ENCODE measurements at regions not wholly inside any gene's neighbourhood (a gene's known extent, or its start where the extent isn't known, plus 50 kb on each side); places are given as distances from the start of the nearest gene placed in this dataset.
"Not testable (repeated sequence)": the region's sequence is repeated elsewhere in the genome, so short reads cannot be mapped to it uniquely, and the experiment has no call there.

DNA sequence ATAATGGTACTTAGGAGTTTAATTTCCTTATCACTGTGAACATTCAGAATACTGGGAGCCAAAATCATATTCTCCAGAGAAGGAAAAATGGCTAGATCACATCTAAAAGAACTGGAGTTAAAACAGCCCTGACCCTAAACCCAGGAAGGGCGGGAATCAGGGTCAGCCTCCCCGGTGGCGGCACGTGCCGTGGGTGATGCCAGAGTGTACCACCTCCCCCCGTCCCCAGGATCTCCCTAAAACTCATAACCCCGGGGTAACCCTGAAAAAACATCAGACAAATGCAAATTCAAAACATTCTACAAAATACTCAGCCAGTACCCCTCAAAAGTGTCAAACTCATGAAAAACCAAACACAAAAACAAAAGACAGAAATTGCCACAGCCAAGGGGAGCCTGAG lies 148.3 kb downstream of the DLL1 start:
- Histone ChIP-seq H2BK5ac (ENCODE audit: low read depth, low read length, poor library complexity, severe bottlenecking) (no peak overlapping the region), H3K4me2 (ENCODE audit: low read length, poor library complexity, severe bottlenecking) (no peak overlapping the region), H4K91ac (ENCODE audit: low read length) (no peak overlapping the region), H3K79me1 (replicated peaks; ENCODE audit: low read length, poor library complexity, severe bottlenecking) (no peaks in the 10 kb centered on the region), H2BK12ac (ENCODE audit: low read length in 2 of 2) (no peak overlapping the region), H2BK15ac (ENCODE audit: low read depth, poor library complexity, severe bottlenecking) (no peak overlapping the region), H3K4me3 (ENCODE audit: insufficient read depth in 1 of 2, low read depth in 1 of 2, low read length in 2 of 2) (no peak overlapping the region), H3K9ac (ENCODE audit: low read length) (no peak overlapping the region), H2AFZ (ENCODE audit: low read depth, low read length) (no peak overlapping the region), H2AK5ac (ENCODE audit: low read length, severe bottlenecking) (no peak overlapping the region), H3K27ac (ENCODE audit: low read length, poor library complexity, severe bottlenecking) (no peak overlapping the region), H3K9me3 (ENCODE audit: control insufficient read depth, low read length) (no peaks in the 10 kb centered on the region), H3K14ac (ENCODE audit: low read length in 2 of 2) (no peak overlapping the region), H3K36me3 (ENCODE audit: control insufficient read depth in 1 of 2, insufficient read depth in 2 of 2, low read depth in 1 of 2, low read length in 2 of 2) (no peaks in the 10 kb centered on the region), H3K23ac (ENCODE audit: low read length in 2 of 2) (no peak overlapping the region), H3K4ac (ENCODE audit: low read depth in 1 of 2, low read length in 2 of 2) (no peak overlapping the region), H3K4me1 (ENCODE audit: control insufficient read depth, insufficient read depth, low read depth, low read length) (no peaks in the 10 kb centered on the region), H4K8ac (ENCODE audit: low read length) (no peak overlapping the region), H2BK120ac (ENCODE audit: low read depth, low read length) (no peak overlapping the region), H3K18ac (ENCODE audit: low read depth in 1 of 2, low read length in 2 of 2) (no peak overlapping the region), H3K27me3 (ENCODE audit: control insufficient read depth in 1 of 2, insufficient read depth in 1 of 2, low read length in 2 of 2) (peaks cover 0 to 10% of the 10 kb centered on the region in 2 experiments)
- no peak for DNase-seq
- WGBS: 72% methylated on average over 7 of the region's 7 CpGs

DNA sequence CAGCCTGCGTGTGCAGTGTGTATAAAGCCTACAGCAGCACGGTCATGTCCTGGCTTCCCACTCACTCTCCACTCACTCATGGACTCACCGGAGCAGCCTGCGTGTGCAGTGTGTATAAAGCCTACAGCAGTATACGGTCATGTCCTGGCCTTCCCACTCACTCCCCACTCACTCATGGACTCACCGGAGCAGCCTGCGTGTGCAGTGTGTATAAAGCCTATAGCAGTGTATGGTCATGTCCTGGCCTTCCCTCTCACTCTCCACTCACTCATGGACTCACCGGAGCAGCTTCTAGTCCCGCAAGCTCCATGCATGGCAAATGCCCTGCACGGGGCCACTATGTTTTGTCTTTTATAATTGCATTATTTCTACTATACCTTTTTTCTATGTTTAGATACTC lies 149.8 kb downstream of the DLL1 start:
- not testable (repeated sequence) for H3K4me1 ChIP-seq (ENCODE audit: control insufficient read depth, insufficient read depth, low read depth, low read length); H3K4me2 ChIP-seq (ENCODE audit: low read length, poor library complexity, severe bottlenecking); H2BK12ac ChIP-seq (ENCODE audit: low read length in 2 of 2); H3K79me1 ChIP-seq (replicated peaks; ENCODE audit: low read length, poor library complexity, severe bottlenecking); H2AK5ac ChIP-seq (ENCODE audit: low read length, severe bottlenecking); H3K27ac ChIP-seq (ENCODE audit: low read length, poor library complexity, severe bottlenecking); H3K4me3 ChIP-seq (ENCODE audit: insufficient read depth in 1 of 2, low read depth in 1 of 2, low read length in 2 of 2); H2BK120ac ChIP-seq (ENCODE audit: low read depth, low read length); H2AFZ ChIP-seq (ENCODE audit: low read depth, low read length); H4K8ac ChIP-seq (ENCODE audit: low read length); H3K18ac ChIP-seq (ENCODE audit: low read depth in 1 of 2, low read length in 2 of 2); H3K27me3 ChIP-seq (ENCODE audit: control insufficient read depth in 1 of 2, insufficient read depth in 1 of 2, low read length in 2 of 2); H3K36me3 ChIP-seq (ENCODE audit: control insufficient read depth in 1 of 2, insufficient read depth in 2 of 2, low read depth in 1 of 2, low read length in 2 of 2); H3K9me3 ChIP-seq (ENCODE audit: control insufficient read depth, low read length); H2BK15ac ChIP-seq (ENCODE audit: low read depth, poor library complexity, severe bottlenecking); H3K4ac ChIP-seq (ENCODE audit: low read depth in 1 of 2, low read length in 2 of 2); H3K14ac ChIP-seq (ENCODE audit: low read length in 2 of 2); DNase-seq; H2BK5ac ChIP-seq (ENCODE audit: low read depth, low read length, poor library complexity, severe bottlenecking); H3K23ac ChIP-seq (ENCODE audit: low read length in 2 of 2); H3K9ac ChIP-seq (ENCODE audit: low read length); H4K91ac ChIP-seq (ENCODE audit: low read length)
- WGBS: 91% methylated on average over 8 of the region's 10 CpGs

- no peaks in the 10 kb centered on the region for H3K4me1 ChIP-seq (ENCODE audit: control insufficient read depth, insufficient read depth, low read depth, low read length)
- no peak overlapping the region for H2BK120ac ChIP-seq (ENCODE audit: low read depth, low read length)
- WGBS: 88% methylated on average over 11 of the region's 13 CpGs
- no peak overlapping the region for H3K18ac ChIP-seq (ENCODE audit: low read depth in 1 of 2, low read length in 2 of 2)
- no peak overlapping the region for H3K4me2 ChIP-seq (ENCODE audit: low read length, poor library complexity, severe bottlenecking)
- H3K9ac ChIP-seq (ENCODE audit: low read length): no peak overlapping the region
- H3K27me3 ChIP-seq (ENCODE audit: control insufficient read depth in 1 of 2, insufficient read depth in 1 of 2, low read length in 2 of 2): no peaks in the 10 kb centered on the region
- no peak overlapping the region for H2AFZ ChIP-seq (ENCODE audit: low read depth, low read length)
- no peaks in the 10 kb centered on the region for H3K9me3 ChIP-seq (ENCODE audit: control insufficient read depth, low read length)
- no peak overlapping the region for H2BK5ac ChIP-seq (ENCODE audit: low read depth, low read length, poor library complexity, severe bottlenecking)
- no peak for DNase-seq
- no peak overlapping the region for H3K23ac ChIP-seq (ENCODE audit: low read length in 2 of 2)
- no peak overlapping the region for H2BK12ac ChIP-seq (ENCODE audit: low read length in 2 of 2)
- peaks cover 0 to 5% of the 10 kb centered on the region in 2 experiments for H3K36me3 ChIP-seq (ENCODE audit: control insufficient read depth in 1 of 2, insufficient read depth in 2 of 2, low read depth in 1 of 2, low read length in 2 of 2)
- H4K8ac ChIP-seq (ENCODE audit: low read length): no peak overlapping the region
- no peak overlapping the region for H4K91ac ChIP-seq (ENCODE audit: low read length)
- no peak overlapping the region for H3K4me3 ChIP-seq (ENCODE audit: insufficient read depth in 1 of 2, low read depth in 1 of 2, low read length in 2 of 2)
- no peaks in the 10 kb centered on the region for H3K79me1 ChIP-seq (replicated peaks; ENCODE audit: low read length, poor library complexity, severe bottlenecking)
- H3K4ac ChIP-seq (ENCODE audit: low read depth in 1 of 2, low read length in 2 of 2): no peak overlapping the region
- no peak overlapping the region for H3K14ac ChIP-seq (ENCODE audit: low read length in 2 of 2)
- H3K27ac ChIP-seq (ENCODE audit: low read length, poor library complexity, severe bottlenecking): no peak overlapping the region
- H2AK5ac ChIP-seq (ENCODE audit: low read length, severe bottlenecking): no peak overlapping the region
- no peak overlapping the region for H2BK15ac ChIP-seq (ENCODE audit: low read depth, poor library complexity, severe bottlenecking)
Measured at GRCh38 chr6:170140129-170140528, 150.7 kb downstream of the DLL1 start.

DNA sequence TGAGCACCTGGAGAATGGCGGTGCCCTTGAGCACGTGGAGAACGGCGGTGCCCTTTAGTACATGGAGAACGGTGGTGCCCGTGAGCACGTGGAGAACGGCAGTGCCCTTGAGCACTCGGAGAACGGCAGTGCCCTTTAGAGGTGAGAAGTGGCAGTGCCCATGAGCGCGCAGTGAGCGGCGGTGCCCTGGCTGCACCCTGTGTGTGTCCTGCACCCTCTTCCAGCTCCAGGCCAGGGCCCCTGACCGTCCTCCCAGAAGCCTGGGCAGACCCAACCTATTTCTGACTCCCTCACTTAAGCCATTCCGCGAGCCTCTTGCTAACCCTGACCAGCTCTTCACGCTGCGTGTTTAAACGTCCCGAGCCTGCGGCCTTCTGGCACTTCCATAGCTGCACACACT lies 151.3 kb downstream of the DLL1 start:
- no peaks in the 10 kb centered on the region for H3K9me3 ChIP-seq (ENCODE audit: control insufficient read depth, low read length)
- H3K27me3 ChIP-seq (ENCODE audit: control insufficient read depth in 1 of 2, insufficient read depth in 1 of 2, low read length in 2 of 2): no peaks in the 10 kb centered on the region
- H4K91ac ChIP-seq (ENCODE audit: low read length): no peak overlapping the region
- no peak overlapping the region for H2AK5ac ChIP-seq (ENCODE audit: low read length, severe bottlenecking)
- peaks cover 0 to 5% of the 10 kb centered on the region in 2 experiments for H3K36me3 ChIP-seq (ENCODE audit: control insufficient read depth in 1 of 2, insufficient read depth in 2 of 2, low read depth in 1 of 2, low read length in 2 of 2)
- H2BK5ac ChIP-seq (ENCODE audit: low read depth, low read length, poor library complexity, severe bottlenecking): no peak overlapping the region
- no peak overlapping the region for H3K14ac ChIP-seq (ENCODE audit: low read length in 2 of 2)
- no peak overlapping the region for H2BK120ac ChIP-seq (ENCODE audit: low read depth, low read length)
- H2AFZ ChIP-seq (ENCODE audit: low read depth, low read length): no peak overlapping the region
- no peak overlapping the region for H2BK15ac ChIP-seq (ENCODE audit: low read depth, poor library complexity, severe bottlenecking)
- no peak overlapping the region for H3K4me2 ChIP-seq (ENCODE audit: low read length, poor library complexity, severe bottlenecking)
- no peak overlapping the region for H2BK12ac ChIP-seq (ENCODE audit: low read length in 2 of 2)
- H3K18ac ChIP-seq (ENCODE audit: low read depth in 1 of 2, low read length in 2 of 2): no peak overlapping the region
- H3K4me3 ChIP-seq (ENCODE audit: insufficient read depth in 1 of 2, low read depth in 1 of 2, low read length in 2 of 2): no peak overlapping the region
- no peak overlapping the region for H3K9ac ChIP-seq (ENCODE audit: low read length)
- DNase-seq: no peak
- H4K8ac ChIP-seq (ENCODE audit: low read length): no peak overlapping the region
- no peak overlapping the region for H3K4ac ChIP-seq (ENCODE audit: low read depth in 1 of 2, low read length in 2 of 2)
- no peaks in the 10 kb centered on the region for H3K79me1 ChIP-seq (replicated peaks; ENCODE audit: low read length, poor library complexity, severe bottlenecking)
- no peak overlapping the region for H3K23ac ChIP-seq (ENCODE audit: low read length in 2 of 2)
- WGBS: 94% methylated on average over 22 of the region's 22 CpGs
- H3K27ac ChIP-seq (ENCODE audit: low read length, poor library complexity, severe bottlenecking): no peak overlapping the region
- H3K4me1 ChIP-seq (ENCODE audit: control insufficient read depth, insufficient read depth, low read depth, low read length): no peaks in the 10 kb centered on the region

Measured in mesenchymal stem cell (in vitro differentiated cells and primary cell).